ENCODE measurements at regions not wholly inside any gene's neighbourhood (a gene's known extent, or its start where the extent isn't known, plus 50 kb on each side); places are given as distances from the start of the nearest gene placed in this dataset.
"Not testable (repeated sequence)": the region's sequence is repeated elsewhere in the genome, so short reads cannot be mapped to it uniquely, and the experiment has no call there.

DNA sequence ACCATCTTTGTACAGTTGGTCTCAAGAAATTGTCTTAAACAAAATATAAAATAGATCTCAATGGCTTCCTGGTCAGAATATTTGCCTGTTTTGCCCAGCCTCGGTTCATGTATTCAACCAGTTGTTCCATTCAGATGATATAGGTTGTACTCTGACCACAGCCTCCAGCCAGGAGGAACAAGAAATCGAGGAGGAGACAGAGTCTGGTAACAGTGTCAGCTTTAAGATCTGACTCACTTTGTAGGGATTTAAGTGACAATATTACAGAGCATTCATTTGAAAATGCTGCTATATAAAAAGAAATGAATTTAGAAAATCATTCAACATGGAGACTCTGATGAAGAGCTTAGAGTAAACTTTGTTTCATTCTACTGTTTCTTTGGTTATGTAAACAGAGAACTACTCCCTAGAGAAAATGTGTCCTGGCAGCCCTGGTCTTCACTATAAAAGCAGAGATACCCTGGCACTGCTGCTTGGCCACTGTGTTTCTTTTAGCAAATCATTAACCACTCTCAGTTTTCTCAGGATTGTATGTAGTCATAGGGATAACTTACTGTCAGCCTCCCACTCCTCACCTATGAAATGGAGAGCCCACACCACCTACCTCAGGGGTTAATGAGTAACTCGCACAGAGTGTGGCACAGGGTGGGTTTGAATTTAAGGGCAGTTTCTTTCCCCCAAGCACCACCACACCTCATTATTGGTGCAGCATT, 53.5 kb downstream of the PAGE2 start:
- peak in 2 of 4 donors; percentile 18 for DNase-seq (ENCODE audit: low read depth in 4 of 4, low spot score in 3 of 4)

DNA sequence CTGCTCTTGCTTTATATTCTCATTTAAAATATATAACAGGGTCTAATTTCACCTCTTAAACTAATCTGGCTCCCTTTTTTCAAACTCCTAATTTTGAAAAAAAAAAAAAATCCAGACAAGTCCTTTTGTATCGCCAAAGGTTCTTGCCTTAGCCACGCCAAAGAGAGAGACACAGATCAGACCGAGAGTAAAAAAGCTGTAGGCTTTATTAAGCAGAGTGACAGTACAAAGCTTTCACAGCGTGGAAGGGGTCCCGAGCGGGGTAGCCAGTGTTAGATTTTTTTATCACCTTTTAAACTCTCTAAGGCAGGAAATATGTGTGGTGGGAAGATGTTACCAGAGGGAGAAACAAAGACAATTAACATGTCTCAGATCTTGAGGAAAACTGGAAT, 54.1 kb downstream of the PAGE2 start:
- no peak for DNase-seq (ENCODE audit: low read depth in 4 of 4, low spot score in 3 of 4)

DNA sequence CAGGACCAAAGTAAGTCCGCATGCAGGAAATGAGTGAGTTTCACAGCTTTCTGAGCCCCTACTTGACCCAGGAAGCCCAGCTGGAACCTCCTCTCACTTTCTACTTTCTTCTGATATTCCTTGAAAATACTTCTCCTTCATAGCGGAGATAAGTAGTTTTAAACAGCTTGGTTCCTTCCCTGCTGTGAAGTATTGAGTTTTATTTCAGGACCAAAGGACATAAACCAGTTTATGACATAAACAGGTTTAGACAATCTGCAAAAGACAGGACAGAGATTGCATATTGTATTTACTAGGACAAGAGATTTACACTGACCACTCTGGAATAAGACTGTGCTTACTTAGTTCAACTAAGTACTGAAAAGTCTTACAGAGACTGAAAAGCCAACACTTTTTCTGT, 54.8 kb downstream of the PAGE2 start:
- no peak for DNase-seq (ENCODE audit: low read depth in 4 of 4, low spot score in 3 of 4)

DNA sequence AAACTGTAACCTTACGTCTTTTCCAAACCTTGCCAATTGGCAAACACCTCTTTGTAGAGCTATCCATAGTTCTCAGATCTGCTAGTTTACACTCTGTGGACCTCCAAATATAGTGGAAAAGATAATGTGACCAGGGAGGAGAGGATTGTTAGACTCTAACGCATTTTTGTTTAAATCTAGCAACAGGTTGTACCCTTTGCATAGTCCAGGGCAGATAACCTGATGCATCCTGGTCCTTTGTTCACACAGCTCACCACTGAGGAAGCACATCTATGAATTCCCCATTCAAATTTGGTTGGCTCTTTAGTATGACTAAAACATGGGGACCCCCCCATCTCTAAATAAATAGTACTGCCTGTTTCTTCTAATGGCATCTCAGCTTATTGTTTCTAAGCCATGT, 55.9 kb downstream of the PAGE2 start:
- DNase-seq (ENCODE audit: low read depth in 4 of 4, low spot score in 3 of 4), result no peak

DNA sequence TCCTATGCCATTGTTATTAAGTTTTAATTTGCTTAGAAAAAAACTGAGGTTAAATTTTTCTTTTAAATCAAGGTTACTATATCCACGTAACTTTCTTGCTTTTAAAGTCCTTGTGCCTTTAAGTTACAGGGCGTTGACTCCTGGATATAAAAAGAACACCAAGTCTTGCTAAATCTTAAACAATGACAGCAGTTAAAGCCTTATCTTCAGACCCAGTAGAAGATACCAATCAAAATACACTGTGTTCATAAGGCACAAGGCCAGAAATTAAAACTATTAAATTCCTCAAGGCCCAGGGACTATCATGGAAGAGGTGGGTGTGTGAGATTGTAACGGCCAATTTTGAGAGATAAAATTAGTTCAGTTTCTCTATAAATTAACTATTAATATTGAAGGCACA, 60.4 kb downstream of the PAGE2 start:
- no peak for DNase-seq (ENCODE audit: low read depth in 4 of 4, low spot score in 3 of 4)

DNA sequence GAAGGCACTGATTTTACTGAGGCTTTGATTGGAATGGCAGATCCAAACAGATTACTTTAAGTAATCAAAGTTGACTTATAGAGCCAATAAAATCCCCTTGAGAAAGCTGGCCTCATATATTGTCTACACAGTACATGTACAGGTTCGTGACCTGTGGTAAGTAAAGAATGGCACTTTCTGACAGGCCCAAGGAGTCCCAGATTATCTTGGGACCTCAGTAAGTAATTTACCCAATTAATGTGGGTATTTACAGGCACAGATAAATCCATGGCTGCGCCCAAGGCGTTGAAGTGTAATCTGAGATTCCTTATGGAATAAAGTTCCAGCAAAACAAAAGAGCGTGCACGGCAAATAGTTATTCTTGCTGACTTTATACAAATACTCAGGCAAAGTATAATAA, 62.4 kb downstream of the PAGE2 start:
- no peak for DNase-seq (ENCODE audit: low read depth in 4 of 4, low spot score in 3 of 4)

DNA sequence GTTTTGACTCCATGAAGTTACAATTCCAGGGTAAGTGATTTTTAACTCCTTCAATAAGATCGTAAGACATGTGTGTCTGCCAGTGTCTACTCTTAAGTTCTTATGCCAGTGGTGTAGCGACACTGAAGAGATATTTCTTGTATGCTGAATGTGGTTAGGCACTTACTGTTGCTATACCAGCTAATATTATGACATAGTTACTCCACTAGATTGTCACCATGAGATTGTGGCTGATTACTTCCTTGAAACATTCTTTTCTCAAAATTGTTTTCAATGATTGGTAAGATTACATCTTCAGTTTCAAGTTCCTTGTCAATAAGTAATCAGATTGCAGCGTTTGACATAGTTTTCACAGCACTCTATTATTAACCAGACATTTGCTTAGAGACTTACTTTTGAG, 60.6 kb upstream of the PAGE5 start:
- DNase-seq (ENCODE audit: low read depth in 4 of 4, low spot score in 3 of 4), result no peak

DNA sequence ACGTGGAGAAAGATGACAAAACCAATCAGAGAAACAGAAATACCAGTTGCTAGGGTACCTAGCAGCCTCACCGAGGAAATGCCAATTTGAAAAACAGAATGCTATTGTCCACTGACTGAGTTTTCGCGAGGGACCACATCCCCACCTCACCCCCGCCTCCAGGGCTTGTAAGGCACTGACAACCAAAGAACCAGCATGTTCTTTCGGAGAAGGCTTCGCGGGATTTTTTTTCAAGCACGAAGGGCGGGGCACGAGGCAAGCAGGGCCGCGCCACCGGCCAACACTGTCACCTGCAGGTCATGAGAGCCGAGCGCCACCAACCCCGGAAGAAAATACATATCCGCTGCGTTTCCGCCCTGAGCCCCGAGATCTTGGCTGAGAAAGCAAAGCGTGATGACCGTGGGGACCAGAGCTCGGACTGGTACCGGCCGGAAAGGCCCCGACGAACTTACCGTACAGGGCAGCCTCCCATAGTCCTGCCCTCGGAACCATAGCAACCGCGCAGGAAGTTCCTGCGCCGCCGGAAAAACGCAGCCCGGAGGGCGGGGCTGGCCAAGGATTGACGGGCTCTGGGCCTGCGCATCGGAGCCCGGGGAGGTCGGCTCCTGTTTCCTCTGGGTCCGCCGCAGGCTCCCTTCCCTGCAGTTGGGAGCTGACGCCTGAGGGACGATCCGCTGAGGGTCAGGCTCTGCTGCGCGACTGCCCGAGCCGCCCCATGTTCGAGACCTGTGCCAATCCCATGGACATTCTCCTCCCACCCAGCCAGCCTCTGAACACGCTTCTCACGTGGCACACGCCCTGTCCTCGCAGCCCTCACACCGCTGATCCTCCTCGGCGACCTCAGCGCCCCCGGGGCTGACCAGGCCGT, 59.2 kb upstream of the PAGE5 start:
- peak; percentile 70 to 84 (median 80) for DNase-seq (ENCODE audit: low read depth in 4 of 4, low spot score in 3 of 4)

DNA sequence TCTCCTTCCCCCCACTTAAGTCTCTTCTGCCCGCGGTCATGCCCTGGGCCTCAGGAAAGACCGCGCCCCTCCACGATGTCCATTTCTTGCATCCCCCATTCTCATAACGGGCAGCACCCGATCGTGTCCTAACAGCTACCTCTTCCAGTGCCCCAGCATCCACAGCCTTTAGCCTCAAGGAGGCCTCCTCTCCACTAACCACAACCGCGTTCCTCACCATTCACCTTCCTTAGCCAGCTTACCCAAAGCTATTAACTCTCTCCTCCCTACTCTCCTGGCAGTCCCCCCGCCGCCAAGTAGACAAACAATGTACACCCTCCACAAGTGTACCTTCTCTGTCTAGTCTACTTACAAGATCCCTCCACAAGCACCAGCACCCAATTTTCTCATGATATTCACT, 58.6 kb upstream of the PAGE5 start:
- no peak for DNase-seq (ENCODE audit: low read depth in 4 of 4, low spot score in 3 of 4)

DNA sequence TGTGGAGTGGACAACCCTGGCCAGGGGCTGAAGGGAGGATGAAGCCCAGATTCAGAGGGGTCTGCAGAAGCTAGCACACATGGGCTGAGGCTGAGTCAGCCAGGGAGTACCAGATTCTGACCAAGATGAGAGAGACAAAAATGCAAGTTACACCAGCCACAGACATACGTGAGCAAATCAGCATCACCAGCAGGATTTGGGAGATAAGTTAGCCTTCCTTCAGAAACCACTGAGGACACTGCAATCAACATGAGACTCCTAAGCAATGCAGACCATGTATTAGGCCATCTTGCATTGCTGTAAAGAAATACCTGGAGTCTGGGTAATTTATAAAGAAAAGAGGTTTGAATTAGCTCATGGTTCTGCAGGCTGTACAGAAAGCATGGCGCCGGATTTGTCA, 57.0 kb upstream of the PAGE5 start:
- no peak for DNase-seq (ENCODE audit: low read depth in 4 of 4, low spot score in 3 of 4)

DNA sequence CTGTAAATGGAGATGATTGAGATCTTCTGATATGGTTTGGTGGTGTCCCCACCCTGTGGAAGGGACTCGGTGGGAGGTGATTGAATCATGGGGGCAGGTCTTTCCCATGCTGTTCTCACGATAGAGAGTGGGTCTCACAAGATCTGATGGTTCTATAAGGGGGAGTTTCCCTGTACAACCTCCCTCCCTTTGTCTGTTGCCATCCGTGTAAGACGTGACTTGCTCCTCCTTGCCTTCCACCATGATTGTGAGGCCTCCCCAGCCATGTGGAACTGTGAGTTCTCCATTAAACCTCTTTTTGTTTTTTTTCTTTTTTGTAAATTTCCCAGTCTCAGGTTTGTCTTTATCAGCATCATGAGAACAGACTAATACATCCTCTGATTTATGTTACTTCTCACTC, 55.1 kb upstream of the PAGE5 start:
- not testable (repeated sequence) for DNase-seq (ENCODE audit: low read depth in 4 of 4, low spot score in 3 of 4)

DNA sequence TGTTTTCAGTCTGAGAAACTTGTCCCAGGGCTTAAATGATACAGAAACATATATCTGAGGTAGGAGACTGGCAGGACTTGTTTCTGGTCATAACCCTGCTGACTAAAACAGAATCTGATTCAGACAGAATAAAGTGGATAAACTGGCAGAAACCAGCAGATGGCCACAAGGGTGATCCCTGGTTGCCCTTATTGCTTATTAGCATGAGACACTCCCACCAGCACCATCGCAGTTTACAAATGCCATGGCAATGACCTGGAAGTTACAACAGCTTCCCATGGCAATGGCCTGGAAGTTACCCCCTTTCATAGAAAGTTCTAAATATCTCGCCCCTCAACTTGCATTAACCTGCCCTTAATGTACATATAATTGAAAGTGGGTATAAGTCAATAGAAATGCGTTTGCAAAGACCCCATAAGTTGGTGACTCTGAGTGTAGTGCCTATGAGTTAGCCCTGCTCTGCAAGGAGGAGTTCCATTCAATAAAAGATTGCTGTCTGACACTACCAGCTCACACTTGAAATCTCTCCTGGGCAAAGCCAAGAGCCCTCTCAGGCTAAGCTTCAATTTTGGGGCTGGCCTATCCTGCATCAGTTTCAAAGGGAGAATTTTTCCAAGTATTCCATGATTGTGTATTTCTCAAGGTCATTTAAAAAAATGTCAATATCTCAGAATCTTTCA, 52.9 kb upstream of the PAGE5 start:
- DNase-seq (ENCODE audit: low read depth in 4 of 4, low spot score in 3 of 4), result no peak

DNA sequence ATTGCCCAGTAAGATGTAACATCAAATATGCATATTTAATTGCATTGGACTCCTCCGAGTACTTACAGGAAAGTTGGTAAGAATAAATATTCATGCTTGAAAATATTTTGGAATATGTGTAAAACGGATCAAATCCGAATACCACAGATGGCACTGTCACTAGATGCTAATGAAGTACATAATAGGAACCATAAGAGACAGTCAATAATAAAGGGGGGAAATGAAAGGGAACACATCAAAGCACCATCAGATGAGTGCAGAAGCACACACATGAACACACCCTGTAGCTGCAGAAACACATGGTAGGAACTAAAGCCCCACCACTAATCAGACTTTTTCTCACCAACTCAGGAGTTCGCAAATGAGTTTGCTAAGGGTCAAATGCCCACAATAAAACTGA, 52.2 kb upstream of the PAGE5 start:
- DNase-seq (ENCODE audit: low read depth in 4 of 4, low spot score in 3 of 4), result no peak

DNA sequence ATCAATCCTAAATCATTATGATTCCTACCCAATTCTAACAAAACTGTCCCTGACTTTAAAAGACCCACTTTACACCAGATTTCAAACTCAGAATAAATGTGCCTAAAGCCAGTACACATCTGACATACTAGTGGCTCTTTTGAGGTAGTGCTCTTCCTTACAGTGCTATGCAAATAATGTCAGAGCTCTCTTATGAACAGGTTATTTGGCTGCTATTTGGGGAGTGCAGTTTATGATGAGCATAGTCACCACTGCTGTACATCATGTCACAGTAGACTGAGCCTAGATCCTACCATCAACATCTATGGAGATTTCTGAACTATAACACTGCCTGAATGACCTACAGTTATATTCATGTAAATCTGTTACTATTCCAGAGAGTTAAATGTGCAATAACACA, 50.4 kb upstream of the PAGE5 start:
- DNase-seq (ENCODE audit: low read depth in 4 of 4, low spot score in 3 of 4), result no peak
